HG02642 (cell line): ENCODE measurements at regions not wholly inside any gene's neighbourhood (a gene's known extent, or its start where the extent isn't known, plus 50 kb on each side); places are given as distances from the start of the nearest gene placed in this dataset.

Experiments
- ATAC-seq: cut with Tn5 transposase; IDR thresholded peaks from one replicate; pipeline ENCODE4 v1.9.1; 2021; ENCODE audit warnings: mild to moderate bottlenecking; ENCODE audit not compliant: unreplicated experiment, poor library complexity

GRCh38 chr13:74695021-74695800, 561.0 kb upstream of the KLF12 start:
- no peak for ATAC-seq

GRCh38 chr13:74687442-74688182, 553.4 kb upstream of the KLF12 start:
- ATAC-seq: no peak

- no peak for ATAC-seq
Observed at GRCh38 chr13:74683411-74683810, 549.2 kb upstream of the KLF12 start.

- ATAC-seq: no peak
Observed at GRCh38 chr13:74682746-74683145, 548.5 kb upstream of the KLF12 start.

GRCh38 chr13:74681891-74682290, 547.7 kb upstream of the KLF12 start:
- no peak for ATAC-seq

- no peak for ATAC-seq
Observed at GRCh38 chr13:74678308-74678965, 544.2 kb upstream of the KLF12 start.

GRCh38 chr13:74675972-74676371, 541.8 kb upstream of the KLF12 start:
- no peak for ATAC-seq

- ATAC-seq: no peak
Observed at GRCh38 chr13:74675182-74675581, 541.0 kb upstream of the KLF12 start.

- ATAC-seq: no peak
Observed at GRCh38 chr13:74674720-74675119, 540.5 kb upstream of the KLF12 start.

- no peak for ATAC-seq
Observed at GRCh38 chr13:74669149-74669548, 534.9 kb upstream of the KLF12 start.

GRCh38 chr13:74667656-74668203, 533.5 kb upstream of the KLF12 start:
- no peak for ATAC-seq

GRCh38 chr13:74662905-74663304, 528.7 kb upstream of the KLF12 start:
- ATAC-seq: no peak

- ATAC-seq: no peak
Observed at GRCh38 chr13:74661851-74662250, 527.6 kb upstream of the KLF12 start.

GRCh38 chr13:74657765-74658164, 523.6 kb upstream of the KLF12 start:
- ATAC-seq: no peak

- ATAC-seq: no peak
Observed at GRCh38 chr13:74651121-74651520, 516.9 kb upstream of the KLF12 start.

- no peak for ATAC-seq
Observed at GRCh38 chr13:74647991-74648390, 513.8 kb upstream of the KLF12 start.

- ATAC-seq: no peak
Observed at GRCh38 chr13:74647211-74647610, 513.0 kb upstream of the KLF12 start.

- no peak for ATAC-seq
Observed at GRCh38 chr13:74646091-74646490, 511.9 kb upstream of the KLF12 start.

- ATAC-seq: no peak
Observed at GRCh38 chr13:74645586-74645985, 511.4 kb upstream of the KLF12 start.

GRCh38 chr13:74644229-74644628, 510.0 kb upstream of the KLF12 start:
- ATAC-seq: no peak

- no peak for ATAC-seq
Observed at GRCh38 chr13:74641586-74641985, 507.4 kb upstream of the KLF12 start.
